DMS 273 treated with DMSO at 0.1 percent for 48 hours (cell line): ENCODE measurements at regions not wholly inside any gene's neighbourhood (a gene's known extent, or its start where the extent isn't known, plus 50 kb on each side); places are given as distances from the start of the nearest gene placed in this dataset.
"Not testable (repeated sequence)": the region's sequence is repeated elsewhere in the genome, so short reads cannot be mapped to it uniquely, and the experiment has no call there.

Source experiments
- DNase-seq: peaks from one replicate; lab custom pipeline; 2025; lab: John Stamatoyannopoulos, UW

- DNase-seq = no peak
Measured at GRCh38 chr1:25021591-25022215, 91.6 kb upstream of the RUNX3 start.

GRCh38 chr1:25020851-25021590 is 90.9 kb upstream of the RUNX3 start:
- no peak for DNase-seq

- DNase-seq = no peak
Measured at GRCh38 chr1:25020173-25020845, 90.2 kb upstream of the RUNX3 start.

GRCh38 chr1:25019337-25020172 is 89.5 kb upstream of the RUNX3 start:
- no peak for DNase-seq

GRCh38 chr1:25018943-25019336 is 88.9 kb upstream of the RUNX3 start:
- DNase-seq = no peak

GRCh38 chr1:25018110-25018735 is 88.1 kb upstream of the RUNX3 start:
- DNase-seq = no peak

GRCh38 chr1:25017436-25018109 is 87.5 kb upstream of the RUNX3 start:
- DNase-seq = no peak

GRCh38 chr1:25012966-25013962 is 83.2 kb upstream of the RUNX3 start:
- DNase-seq = no peak

GRCh38 chr1:25011943-25012638 is 82.0 kb upstream of the RUNX3 start:
- no peak for DNase-seq

GRCh38 chr1:25011275-25011674 is 81.2 kb upstream of the RUNX3 start:
- DNase-seq = no peak

GRCh38 chr1:25009671-25010262 is 79.7 kb upstream of the RUNX3 start:
- DNase-seq = no peak

GRCh38 chr1:25008192-25008485 is 78.1 kb upstream of the RUNX3 start:
- DNase-seq = no peak

GRCh38 chr1:25007390-25008191 is 77.5 kb upstream of the RUNX3 start:
- DNase-seq = not testable (repeated sequence)

GRCh38 chr1:25006770-25007169 is 76.7 kb upstream of the RUNX3 start:
- no peak for DNase-seq

GRCh38 chr1:25004355-25004754 is 74.3 kb upstream of the RUNX3 start:
- DNase-seq = no peak

- DNase-seq = no peak
Measured at GRCh38 chr1:25003457-25004190, 73.5 kb upstream of the RUNX3 start.

GRCh38 chr1:25003000-25003399 is 72.9 kb upstream of the RUNX3 start:
- DNase-seq = no peak
